GM19372 (cell line): ENCODE measurements at regions not wholly inside any gene's neighbourhood (a gene's known extent, or its start where the extent isn't known, plus 50 kb on each side); places are given as distances from the start of the nearest gene placed in this dataset.
"Not testable (repeated sequence)": the region's sequence is repeated elsewhere in the genome, so short reads cannot be mapped to it uniquely, and the experiment has no call there.

Experiments used
- ATAC-seq: cut with Tn5 transposase; IDR thresholded peaks from one replicate; pipeline ENCODE4 v1.9.1; 2021; ENCODE audit warnings: mild to moderate bottlenecking, low read depth, moderate library complexity; ENCODE audit not compliant: unreplicated experiment

GRCh38 chr7:13794581-13794980 lies 194.9 kb downstream of the ETV1 start:
- no peak for ATAC-seq

DNA sequence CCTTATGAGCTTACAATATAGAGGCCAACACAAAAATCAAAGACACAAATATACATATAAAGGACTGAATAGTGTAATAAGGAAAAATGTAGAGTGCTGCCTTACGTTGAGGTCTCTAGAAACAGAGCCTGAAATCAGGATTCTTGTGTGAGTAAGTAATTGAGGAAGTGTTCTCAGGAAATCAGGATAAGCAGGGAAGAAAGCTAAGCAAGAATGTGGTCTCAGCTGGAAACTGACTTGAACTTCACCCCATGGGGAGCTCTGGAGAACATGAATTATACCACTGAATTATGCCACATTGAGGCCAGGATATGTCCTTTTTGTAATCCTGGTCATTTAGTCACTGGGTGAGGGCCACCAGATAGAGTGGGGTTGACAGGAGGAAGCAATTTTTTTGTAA lies 191.9 kb downstream of the ETV1 start:
- no peak for ATAC-seq

- no peak for ATAC-seq
Measured at GRCh38 chr7:13800694-13801448, 188.6 kb downstream of the ETV1 start.

DNA sequence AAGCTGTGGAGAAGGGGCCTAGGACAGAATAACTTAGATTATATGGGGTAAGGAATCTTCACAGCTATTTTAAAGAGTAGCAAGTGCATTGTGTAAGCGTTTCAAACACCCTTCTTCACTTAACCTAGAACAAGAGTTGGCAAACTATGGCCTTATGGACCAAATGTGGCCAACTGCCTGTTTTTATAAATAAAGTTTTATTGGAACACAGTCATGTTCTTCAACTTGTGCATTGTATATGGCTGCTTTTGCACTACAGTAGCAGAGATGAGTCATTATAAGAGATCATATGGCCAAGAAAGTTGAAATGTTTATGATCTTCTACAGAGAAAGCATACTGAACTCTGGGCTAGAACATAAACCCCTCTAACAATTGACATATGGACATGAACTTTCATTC lies 187.8 kb downstream of the ETV1 start:
- no peak for ATAC-seq

GRCh38 chr7:13802651-13803050 lies 186.8 kb downstream of the ETV1 start:
- no peak for ATAC-seq

GRCh38 chr7:13803134-13803533 lies 186.3 kb downstream of the ETV1 start:
- no peak for ATAC-seq

DNA sequence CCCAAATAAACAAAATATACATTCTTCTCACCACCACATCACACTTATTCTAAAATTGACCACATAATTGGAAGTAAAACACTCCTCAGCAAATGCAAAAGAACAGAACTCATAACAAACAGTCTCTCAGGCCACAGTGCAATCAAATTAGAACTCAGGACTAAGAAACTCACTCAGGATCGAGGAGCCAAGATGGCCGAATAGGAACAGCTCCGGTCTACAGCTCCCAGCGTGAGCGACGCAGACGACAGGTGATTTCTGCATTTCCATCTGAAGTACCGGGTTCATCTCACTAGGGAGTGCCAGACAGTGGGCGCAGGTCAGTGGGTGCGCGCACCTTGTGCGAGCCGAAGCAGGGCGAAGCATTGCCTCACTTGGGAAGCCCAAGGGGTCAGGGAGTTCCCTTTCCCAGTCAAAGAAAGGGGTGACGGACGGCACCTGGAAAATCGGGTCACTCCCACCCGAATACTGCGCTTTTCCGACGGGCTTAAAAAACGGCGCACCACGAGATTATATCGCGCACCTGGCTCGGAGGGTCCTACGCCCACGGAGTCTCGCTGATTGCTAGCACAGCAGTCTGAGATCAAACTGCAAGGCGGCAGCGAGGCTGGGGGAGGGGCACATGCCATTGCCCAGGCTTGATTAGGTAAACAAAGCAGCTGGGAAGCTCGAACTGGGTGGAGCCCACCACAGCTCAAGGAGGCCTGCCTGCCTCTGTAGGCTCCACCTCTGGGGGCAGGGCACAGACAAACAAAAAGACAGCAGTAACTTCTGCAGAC lies 183.2 kb downstream of the ETV1 start:
- ATAC-seq: not testable (repeated sequence)

GRCh38 chr7:13817230-13817629 lies 172.2 kb downstream of the ETV1 start:
- ATAC-seq: not testable (repeated sequence)

DNA sequence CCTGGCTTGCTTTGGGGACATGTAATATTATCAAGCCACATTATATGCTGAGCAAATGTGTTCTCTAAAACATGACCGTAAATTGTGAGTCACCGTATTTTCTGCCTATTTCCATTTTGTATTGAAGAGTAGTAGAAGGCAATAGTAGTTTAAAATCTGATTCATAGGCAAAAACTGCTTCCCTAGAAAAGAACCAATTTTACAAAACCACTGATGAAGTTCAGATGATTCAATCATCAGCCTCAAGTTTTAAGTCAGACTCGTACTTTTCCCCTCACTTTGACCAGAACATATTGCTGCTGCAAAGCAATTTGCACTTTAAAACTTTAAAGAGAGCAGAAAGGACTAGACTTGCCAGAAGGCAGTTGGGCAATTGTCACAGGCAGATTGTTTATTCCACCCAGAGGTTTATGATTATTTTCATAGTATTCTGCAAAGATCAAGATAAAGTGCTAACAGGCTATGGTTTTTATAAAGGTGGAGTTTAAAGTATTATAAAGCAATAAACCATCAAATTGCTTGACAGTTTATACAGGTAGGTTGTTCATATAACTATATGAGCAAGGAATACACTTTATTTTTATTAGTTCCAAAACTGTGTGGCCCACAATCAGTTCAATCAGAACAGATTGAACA lies 168.2 kb downstream of the ETV1 start:
- no peak for ATAC-seq

GRCh38 chr7:13822678-13823077 lies 166.8 kb downstream of the ETV1 start:
- ATAC-seq: no peak

GRCh38 chr7:13826752-13827151 lies 162.7 kb downstream of the ETV1 start:
- no peak for ATAC-seq

DNA sequence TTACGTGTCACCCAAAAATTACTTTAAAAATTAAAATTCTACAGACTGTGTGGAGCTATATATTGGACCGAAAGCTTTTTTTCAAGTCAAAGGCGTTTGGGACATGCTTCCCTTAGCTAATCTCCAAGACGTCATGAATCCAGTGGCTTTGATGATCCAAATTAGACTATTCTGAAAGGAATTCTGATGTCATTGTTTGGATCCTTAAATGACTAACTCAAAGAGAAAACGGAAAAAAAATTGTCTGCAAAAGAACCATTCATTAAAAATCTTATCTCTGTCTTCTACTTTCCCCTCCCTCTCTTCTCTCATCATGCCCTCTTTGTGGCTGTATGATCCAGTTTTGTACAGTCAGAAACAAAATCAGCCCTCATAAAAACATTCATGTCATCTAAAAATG lies 161.8 kb downstream of the ETV1 start:
- no peak for ATAC-seq

DNA sequence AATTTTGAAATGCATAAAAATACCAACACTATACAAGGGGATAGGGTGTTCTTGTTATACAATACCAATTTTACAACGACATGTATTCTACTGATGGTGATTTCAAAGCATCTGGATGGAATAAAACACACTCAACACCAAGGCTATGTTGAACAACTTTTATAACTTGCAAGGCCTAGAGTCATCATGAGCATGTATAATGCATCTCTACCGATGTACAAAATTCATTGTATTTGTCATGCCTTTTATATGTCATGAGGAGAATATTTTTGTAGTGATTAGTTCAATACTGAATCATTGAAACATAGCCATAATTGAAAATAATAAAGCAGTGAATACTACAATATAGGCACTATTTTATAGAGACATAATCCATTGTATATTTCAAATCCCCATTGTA lies 160.2 kb downstream of the ETV1 start:
- no peak for ATAC-seq

DNA sequence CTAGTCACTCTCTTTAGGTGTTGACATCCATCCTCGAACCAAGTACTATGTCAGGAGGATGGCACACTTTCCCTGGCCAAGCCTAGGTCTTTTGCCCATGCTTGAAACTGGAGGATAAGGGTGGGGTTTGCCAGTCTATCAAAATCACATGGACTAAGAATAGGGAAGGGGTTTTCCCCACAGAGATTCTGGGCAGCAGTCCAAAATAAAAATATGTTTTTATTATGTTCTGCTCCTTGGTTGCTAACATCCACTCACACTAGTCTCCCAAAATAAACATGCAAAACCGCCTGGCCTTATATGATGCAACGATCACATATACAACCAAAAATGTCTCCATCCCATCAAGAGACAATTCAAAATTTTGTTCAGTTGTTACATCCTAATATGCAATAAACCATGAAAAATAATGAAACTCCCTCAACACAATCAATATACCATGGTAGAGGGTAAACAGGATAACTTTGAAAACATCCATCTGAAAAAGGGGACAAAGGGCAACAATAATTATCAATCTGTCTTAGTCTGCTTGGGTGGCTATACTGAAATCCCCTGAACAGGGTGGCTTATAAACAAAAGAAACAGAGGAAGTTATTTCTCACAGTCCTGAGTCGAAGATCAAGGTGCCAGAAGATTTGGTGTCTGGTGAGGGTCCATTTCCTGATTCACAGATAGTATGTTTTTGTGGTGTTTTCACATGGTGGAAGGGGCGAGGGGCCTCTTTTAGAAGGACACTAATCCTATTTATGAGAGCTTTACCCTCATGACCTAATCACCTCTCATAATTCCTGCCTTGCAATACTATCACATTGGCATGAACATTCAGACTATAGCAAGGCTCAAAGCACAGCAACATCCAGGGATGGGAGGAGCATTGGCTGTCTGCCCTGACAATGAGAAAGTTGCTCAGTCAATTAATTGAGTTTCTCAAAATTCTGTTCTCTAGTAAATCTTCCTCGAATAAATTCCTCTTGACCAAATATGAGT lies 159.3 kb downstream of the ETV1 start:
- no peak for ATAC-seq

DNA sequence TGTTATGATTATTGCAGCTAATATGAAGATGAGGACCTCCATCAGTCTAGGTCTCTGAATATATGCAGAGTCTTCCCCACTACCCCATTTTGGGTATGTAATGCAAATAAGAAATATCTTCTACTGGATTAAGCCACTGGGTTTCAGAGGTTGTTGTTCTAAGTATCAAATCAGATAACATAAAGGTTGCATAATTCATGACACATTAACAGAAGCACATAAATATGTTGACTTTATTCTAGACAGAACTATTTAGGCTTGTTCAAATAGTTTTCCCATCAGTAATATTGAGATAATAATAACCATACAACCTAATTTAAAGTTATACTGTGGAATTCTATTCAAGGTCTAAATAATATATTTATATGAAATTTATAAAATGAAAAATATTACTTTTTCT lies 157.1 kb downstream of the ETV1 start:
- no peak for ATAC-seq

DNA sequence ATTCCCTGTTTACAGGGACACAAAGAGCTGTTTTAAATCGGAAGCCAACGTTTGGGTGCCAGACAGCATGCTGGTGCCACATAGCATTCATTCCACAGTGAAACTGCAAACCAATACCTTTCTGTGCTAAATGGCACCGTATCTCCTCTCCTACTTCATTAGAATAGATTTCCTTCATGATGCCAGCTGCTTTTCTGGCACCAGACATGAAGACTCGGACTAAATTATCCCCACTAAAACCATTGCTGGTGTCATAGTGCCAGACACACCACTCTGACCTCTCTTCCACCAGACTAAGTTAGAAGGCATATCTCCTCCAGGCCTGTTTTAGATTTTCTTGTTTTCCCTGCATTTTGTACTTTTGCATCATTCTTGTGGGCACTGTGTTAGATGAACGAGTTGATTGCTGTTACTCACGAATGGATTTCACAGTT lies 155.1 kb downstream of the ETV1 start:
- no peak for ATAC-seq

DNA sequence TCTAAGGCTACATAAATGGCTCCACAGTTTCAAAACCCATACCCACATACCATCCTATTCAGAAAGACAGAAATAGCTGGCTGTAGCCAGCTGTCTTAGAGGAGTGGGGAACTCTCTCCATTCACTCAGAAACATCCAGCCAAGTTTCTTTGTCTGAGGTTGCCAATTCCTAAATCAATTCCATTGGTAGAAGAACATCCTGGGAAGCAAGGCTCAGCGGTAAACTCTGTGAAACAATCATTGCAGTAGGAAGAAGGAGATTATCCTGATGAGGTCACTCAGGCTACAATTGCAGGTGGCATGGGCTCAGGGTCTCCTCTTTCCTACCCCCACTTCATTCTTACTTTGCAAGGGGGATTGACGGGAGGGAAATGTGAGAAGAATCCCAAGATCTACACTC lies 154.0 kb downstream of the ETV1 start:
- no peak for ATAC-seq

GRCh38 chr7:13839063-13839462 lies 150.4 kb downstream of the ETV1 start:
- no peak for ATAC-seq
